ENCODE measurements at regions not wholly inside any gene's neighbourhood (a gene's known extent, or its start where the extent isn't known, plus 50 kb on each side); places are given as distances from the start of the nearest gene placed in this dataset.
"Not testable (repeated sequence)": the region's sequence is repeated elsewhere in the genome, so short reads cannot be mapped to it uniquely, and the experiment has no call there.

GRCh38 chr12:46901464-46902205, 75.8 kb upstream of the SLC38A4 start:
- no peak for TF ChIP-seq CTCF (IDR thresholded peaks at IDR 0.05; ENCODE audit: insufficient read depth, low read length)
- DNase-seq (ENCODE audit: low read depth) = no peak
- H3K4me3 ChIP-seq (ENCODE audit: low read depth, low read length) = no peak overlapping the region

GRCh38 chr12:46903058-46903457, 77.3 kb upstream of the SLC38A4 start:
- no peak overlapping the region for H3K4me3 ChIP-seq (ENCODE audit: low read depth, low read length)
- no peak for DNase-seq (ENCODE audit: low read depth)
- no peak for TF ChIP-seq CTCF (IDR thresholded peaks at IDR 0.05; ENCODE audit: insufficient read depth, low read length)

DNA sequence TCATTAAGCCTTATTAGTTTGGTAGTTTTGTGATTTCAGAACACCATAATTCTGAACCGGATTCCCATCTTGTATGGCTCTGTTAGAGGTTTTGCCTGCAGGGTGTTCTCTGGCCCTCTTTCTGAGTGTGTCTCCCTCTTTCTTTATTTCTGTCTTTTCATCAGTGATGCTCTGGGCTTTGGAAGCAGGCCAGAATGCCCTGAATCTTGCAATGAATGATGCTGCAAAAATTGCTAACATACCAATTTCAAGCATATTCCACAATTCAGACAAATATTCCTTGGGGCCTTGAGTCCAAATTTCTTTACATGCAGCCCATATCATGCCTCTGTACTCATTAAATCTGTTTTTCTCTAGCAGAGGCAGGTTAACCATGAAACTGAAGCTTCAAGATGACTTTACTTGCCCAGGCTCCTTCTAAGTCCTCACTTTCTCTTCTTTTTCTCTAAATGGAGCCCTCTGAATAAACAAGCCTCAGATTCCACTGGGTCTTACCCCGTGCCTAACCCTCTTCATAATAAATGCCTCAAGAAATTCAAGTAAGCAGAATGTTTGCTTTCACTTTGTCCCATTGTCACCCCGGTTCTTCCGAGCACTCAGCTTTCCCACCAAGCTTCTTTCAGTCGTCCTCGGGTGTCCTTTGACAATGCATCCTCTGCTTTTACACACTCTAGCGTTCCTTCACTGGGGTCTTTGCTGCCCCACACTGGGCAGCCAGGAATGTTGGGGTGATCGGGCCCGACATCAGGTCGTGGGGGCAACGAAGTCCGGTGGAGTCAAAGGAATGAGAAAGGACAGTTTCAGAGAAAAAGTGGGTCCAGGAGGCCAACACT, 78.8 kb upstream of the SLC38A4 start:
- peak; percentile 45 for DNase-seq (ENCODE audit: low read depth)
- no peak for TF ChIP-seq CTCF (IDR thresholded peaks at IDR 0.05; ENCODE audit: insufficient read depth, low read length)
- H3K4me3 ChIP-seq (ENCODE audit: low read depth, low read length) = no peak overlapping the region

- not testable (repeated sequence) for H3K4me3 ChIP-seq (ENCODE audit: low read depth, low read length)
- peak; percentile 75 for DNase-seq (ENCODE audit: low read depth)
Observed at GRCh38 chr12:46905239-46905627, 79.4 kb upstream of the SLC38A4 start.

DNA sequence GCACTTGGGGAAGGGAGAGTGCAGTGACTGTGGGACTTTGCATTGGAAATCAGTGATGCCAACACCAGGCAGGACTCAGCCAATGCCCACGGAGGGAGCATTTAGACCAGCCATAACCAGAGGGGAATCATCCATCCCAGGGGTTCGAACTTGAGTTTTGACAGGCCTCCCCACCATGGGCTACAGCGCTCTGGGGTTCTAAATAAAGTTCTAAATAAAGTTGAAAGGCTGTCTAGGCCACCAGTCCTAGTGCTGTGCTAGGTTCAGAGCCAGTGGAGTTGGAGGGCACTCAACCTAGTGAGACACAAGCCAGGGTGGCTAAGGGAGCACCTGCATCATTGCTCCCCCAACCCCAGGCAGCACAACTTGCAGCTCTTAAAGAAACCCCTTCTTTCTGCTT, 82.0 kb upstream of the SLC38A4 start:
- no peak for TF ChIP-seq CTCF (IDR thresholded peaks at IDR 0.05; ENCODE audit: insufficient read depth, low read length)
- no peak overlapping the region for H3K4me3 ChIP-seq (ENCODE audit: low read depth, low read length)
- no peak for DNase-seq (ENCODE audit: low read depth)

- no peak overlapping the region for H3K4me3 ChIP-seq (ENCODE audit: low read depth, low read length)
- DNase-seq (ENCODE audit: low read depth) = peak; percentile 52
- no peak for TF ChIP-seq CTCF (IDR thresholded peaks at IDR 0.05; ENCODE audit: insufficient read depth, low read length)
Observed at GRCh38 chr12:46908236-46908935, 82.6 kb upstream of the SLC38A4 start.

Data from fibroblast of the aortic adventitia (primary cell).